ENCODE measurements at regions not wholly inside any gene's neighbourhood (a gene's known extent, or its start where the extent isn't known, plus 50 kb on each side); places are given as distances from the start of the nearest gene placed in this dataset.

DNA sequence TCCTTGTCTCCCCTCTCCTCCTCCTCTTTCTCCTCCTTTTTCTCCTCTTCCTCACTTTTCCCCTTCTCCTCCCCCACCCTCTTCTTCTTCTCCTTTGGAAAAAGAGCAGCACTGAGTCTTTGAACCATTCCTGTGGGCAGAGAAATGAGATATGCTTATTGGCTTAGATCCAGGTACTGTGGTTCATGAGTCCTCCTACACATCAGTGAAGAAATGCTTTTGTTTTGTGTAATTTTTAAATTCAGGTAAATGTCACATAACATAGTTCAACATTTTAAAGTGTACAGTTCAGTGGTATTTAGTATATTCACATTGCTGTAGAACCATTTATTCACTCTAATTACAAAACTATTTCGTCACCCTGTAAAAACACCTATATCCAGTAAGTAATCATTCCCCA is 402.1 kb downstream of the AACS start:
- TF ChIP-seq CEBPB (IDR thresholded peaks at IDR 0.05) (no peak), EP300 (IDR thresholded peaks at IDR 0.05; ENCODE audit: borderline replicate concordance) (no peak), CREB1 (IDR thresholded peaks at IDR 0.05; ENCODE audit: low read depth) (no peak), RAD21 (IDR thresholded peaks at IDR 0.05; ENCODE audit: low read depth) (no peak), FOXM1 (IDR thresholded peaks at IDR 0.05; ENCODE audit: borderline replicate concordance, low read depth) (no peak), EGR1 (IDR thresholded peaks at IDR 0.05) (no peak), NFIC (IDR thresholded peaks at IDR 0.05) (no peak), YY1 (IDR thresholded peaks at IDR 0.05; ENCODE audit: low read depth) (no peak), ZBTB7A (IDR thresholded peaks at IDR 0.05; ENCODE audit: low read depth) (no peak), TCF12 (IDR thresholded peaks at IDR 0.05; ENCODE audit: low read depth) (no peak), TAF1 (IDR thresholded peaks at IDR 0.05; ENCODE audit: low read depth) (no peak), TEAD4 (IDR thresholded peaks at IDR 0.05) (no peak)
- TF ChIP-seq, protein P1, sequence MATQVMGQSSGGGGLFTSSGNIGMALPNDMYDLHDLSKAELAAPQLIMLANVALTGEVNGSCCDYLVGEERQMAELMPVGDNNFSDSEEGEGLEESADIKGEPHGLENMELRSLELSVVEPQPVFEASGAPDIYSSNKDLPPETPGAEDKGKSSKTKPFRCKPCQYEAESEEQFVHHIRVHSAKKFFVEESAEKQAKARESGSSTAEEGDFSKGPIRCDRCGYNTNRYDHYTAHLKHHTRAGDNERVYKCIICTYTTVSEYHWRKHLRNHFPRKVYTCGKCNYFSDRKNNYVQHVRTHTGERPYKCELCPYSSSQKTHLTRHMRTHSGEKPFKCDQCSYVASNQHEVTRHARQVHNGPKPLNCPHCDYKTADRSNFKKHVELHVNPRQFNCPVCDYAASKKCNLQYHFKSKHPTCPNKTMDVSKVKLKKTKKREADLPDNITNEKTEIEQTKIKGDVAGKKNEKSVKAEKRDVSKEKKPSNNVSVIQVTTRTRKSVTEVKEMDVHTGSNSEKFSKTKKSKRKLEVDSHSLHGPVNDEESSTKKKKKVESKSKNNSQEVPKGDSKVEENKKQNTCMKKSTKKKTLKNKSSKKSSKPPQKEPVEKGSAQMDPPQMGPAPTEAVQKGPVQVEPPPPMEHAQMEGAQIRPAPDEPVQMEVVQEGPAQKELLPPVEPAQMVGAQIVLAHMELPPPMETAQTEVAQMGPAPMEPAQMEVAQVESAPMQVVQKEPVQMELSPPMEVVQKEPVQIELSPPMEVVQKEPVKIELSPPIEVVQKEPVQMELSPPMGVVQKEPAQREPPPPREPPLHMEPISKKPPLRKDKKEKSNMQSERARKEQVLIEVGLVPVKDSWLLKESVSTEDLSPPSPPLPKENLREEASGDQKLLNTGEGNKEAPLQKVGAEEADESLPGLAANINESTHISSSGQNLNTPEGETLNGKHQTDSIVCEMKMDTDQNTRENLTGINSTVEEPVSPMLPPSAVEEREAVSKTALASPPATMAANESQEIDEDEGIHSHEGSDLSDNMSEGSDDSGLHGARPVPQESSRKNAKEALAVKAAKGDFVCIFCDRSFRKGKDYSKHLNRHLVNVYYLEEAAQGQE (IDR thresholded peaks at IDR 0.05; ENCODE audit: low read depth): no peak
- TF ChIP-seq, protein P2, sequence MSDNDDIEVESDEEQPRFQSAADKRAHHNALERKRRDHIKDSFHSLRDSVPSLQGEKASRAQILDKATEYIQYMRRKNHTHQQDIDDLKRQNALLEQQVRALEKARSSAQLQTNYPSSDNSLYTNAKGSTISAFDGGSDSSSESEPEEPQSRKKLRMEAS (IDR thresholded peaks at IDR 0.05): no peak
- TF ChIP-seq, protein P3, sequence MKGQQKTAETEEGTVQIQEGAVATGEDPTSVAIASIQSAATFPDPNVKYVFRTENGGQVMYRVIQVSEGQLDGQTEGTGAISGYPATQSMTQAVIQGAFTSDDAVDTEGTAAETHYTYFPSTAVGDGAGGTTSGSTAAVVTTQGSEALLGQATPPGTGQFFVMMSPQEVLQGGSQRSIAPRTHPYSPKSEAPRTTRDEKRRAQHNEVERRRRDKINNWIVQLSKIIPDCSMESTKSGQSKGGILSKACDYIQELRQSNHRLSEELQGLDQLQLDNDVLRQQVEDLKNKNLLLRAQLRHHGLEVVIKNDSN (IDR thresholded peaks at IDR 0.05): no peak

DNA sequence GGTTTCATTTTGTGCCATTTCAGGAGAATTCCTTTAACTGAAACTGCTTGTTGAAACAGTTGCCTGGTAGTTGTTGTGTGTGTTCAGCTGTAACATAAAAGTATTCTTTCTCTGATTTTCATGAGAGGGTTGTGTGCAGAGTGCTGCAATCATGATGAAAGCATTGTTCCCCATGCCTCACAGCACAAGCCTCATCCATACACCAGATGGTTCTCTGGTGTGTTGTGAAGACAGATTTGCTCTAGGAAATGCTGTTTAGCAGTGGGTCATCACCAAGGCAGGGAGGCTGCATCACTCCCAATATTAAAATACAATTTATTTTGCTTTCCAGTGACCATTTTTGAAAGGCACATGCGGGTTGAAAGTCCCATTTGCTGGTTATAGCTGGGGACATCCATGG is 404.4 kb downstream of the AACS start:
- TF ChIP-seq TEAD4 (IDR thresholded peaks at IDR 0.05): no peak
- TF ChIP-seq YY1 (IDR thresholded peaks at IDR 0.05; ENCODE audit: low read depth): no peak
- TF ChIP-seq, protein P3 (IDR thresholded peaks at IDR 0.05): no peak
- TF ChIP-seq ZBTB7A (IDR thresholded peaks at IDR 0.05; ENCODE audit: low read depth): no peak
- TF ChIP-seq TAF1 (IDR thresholded peaks at IDR 0.05; ENCODE audit: low read depth): no peak
- TF ChIP-seq, protein P2 (IDR thresholded peaks at IDR 0.05): no peak
- no peak for TF ChIP-seq TCF12 (IDR thresholded peaks at IDR 0.05; ENCODE audit: low read depth)
- no peak for TF ChIP-seq RAD21 (IDR thresholded peaks at IDR 0.05; ENCODE audit: low read depth)
- TF ChIP-seq NFIC (IDR thresholded peaks at IDR 0.05): no peak
- no peak for TF ChIP-seq EP300 (IDR thresholded peaks at IDR 0.05; ENCODE audit: borderline replicate concordance)
- no peak for TF ChIP-seq EGR1 (IDR thresholded peaks at IDR 0.05)
- no peak for TF ChIP-seq CEBPB (IDR thresholded peaks at IDR 0.05)
- TF ChIP-seq, protein P1 (IDR thresholded peaks at IDR 0.05; ENCODE audit: low read depth): no peak
- no peak for TF ChIP-seq FOXM1 (IDR thresholded peaks at IDR 0.05; ENCODE audit: borderline replicate concordance, low read depth)
- TF ChIP-seq CREB1 (IDR thresholded peaks at IDR 0.05; ENCODE audit: low read depth): no peak

DNA sequence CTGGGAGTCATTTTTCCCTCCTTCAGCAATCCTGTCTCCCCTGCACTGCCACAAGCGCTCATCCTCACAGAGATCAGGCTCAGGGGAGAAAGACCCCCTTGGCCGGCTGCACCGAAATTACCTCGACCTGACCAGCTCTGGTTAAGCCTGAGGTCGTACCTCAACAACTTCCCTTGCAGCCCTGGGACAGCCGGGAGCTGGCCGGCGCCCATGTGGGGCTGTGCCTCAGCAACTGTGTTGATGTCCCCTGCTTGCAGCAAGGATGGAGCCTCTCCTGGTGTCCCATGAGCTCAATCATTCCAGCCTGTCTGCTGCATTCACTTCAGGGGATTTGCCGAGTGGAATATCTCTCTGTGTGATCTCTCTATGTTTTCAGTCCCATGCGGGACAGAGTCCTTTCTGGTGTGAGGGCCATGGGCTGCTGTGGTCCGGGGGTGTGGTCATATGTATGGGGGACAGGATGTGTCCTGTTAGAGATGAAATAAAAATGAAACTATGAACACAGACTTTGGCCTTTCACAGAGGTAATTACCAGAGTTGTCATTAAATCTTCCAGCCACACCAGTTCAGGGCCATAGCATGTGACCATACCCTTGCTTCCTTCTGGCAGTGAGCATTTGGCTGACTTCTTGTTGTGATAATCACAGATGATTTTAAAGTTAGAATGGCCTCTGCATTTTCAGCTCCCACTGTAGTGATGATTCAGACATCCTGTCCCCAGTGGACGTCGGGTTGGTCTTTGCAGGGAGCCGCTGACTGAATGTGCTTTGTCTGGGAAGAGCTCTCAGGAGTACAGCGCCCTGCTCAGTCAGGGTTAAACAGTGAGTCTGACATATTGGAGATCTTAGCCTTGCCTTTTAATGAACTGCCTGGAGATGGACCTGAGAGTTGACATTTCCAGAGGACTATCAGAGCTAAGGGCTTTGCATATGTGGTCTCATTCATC is 405.9 kb downstream of the AACS start:
- no peak for TF ChIP-seq TCF12 (IDR thresholded peaks at IDR 0.05; ENCODE audit: low read depth)
- TF ChIP-seq, protein P1 (IDR thresholded peaks at IDR 0.05; ENCODE audit: low read depth): no peak
- TF ChIP-seq CEBPB (IDR thresholded peaks at IDR 0.05): no peak
- no peak for TF ChIP-seq TAF1 (IDR thresholded peaks at IDR 0.05; ENCODE audit: low read depth)
- TF ChIP-seq, protein P3 (IDR thresholded peaks at IDR 0.05): no peak
